ENCODE measurements at regions not wholly inside any gene's neighbourhood (a gene's known extent, or its start where the extent isn't known, plus 50 kb on each side); places are given as distances from the start of the nearest gene placed in this dataset.
A peak's percentile ranks its signal among the peaks of the same experiment; 100 is the strongest.
"Not testable (repeated sequence)": the region's sequence is repeated elsewhere in the genome, so short reads cannot be mapped to it uniquely, and the experiment has no call there.

GRCh38 chr1:181216591-181216994, 128.1 kb downstream of the IER5 start:
- ATAC-seq (no peak), DNase-seq (ENCODE audit: low spot score in 2 of 2) (no peak)
- H3K9me3 Mint-ChIP-seq: peaks cover 0 to 5% of the 10 kb centered on the region in 2 donors
- H3K36me3 Mint-ChIP-seq: no peaks in the 10 kb centered on the region
- no peak overlapping the region for H3K27ac Mint-ChIP-seq

- no peak overlapping the region for H3K27ac Mint-ChIP-seq
- H3K9me3 Mint-ChIP-seq: peaks cover 4 to 5% of the 10 kb centered on the region in 2 donors
- no peaks in the 10 kb centered on the region for H3K36me3 Mint-ChIP-seq
- no peak for DNase-seq (ENCODE audit: low spot score in 2 of 2)
- ATAC-seq: no peak
These were observed 131.4 kb downstream of the IER5 start for GRCh38 chr1:181219938-181220337.

GRCh38 chr1:181221078-181221477, 132.6 kb downstream of the IER5 start:
- Mint-ChIP-seq H3K9me3 (peaks cover 4 to 5% of the 10 kb centered on the region in 2 donors), H3K36me3 (no peaks in the 10 kb centered on the region), H3K27ac (peak overlapping the region in 1 of 2 donors; percentile 44)
- DNase-seq (ENCODE audit: low spot score in 2 of 2) (no peak), ATAC-seq (no peak)

GRCh38 chr1:181222972-181223505, 134.5 kb downstream of the IER5 start:
- ATAC-seq (no peak), DNase-seq (ENCODE audit: low spot score in 2 of 2) (no peak)
- Mint-ChIP-seq H3K36me3 (peaks cover 0 to 6% of the 10 kb centered on the region in 2 donors), H3K9me3 (peaks cover 6 to 11% of the 10 kb centered on the region in 2 donors), H3K27ac (no peak overlapping the region)

- not testable (repeated sequence) for H3K27ac Mint-ChIP-seq; ATAC-seq; H3K36me3 Mint-ChIP-seq; DNase-seq (ENCODE audit: low spot score in 2 of 2)
- H3K9me3 Mint-ChIP-seq: peaks cover 6 to 11% of the 10 kb centered on the region in 2 donors
These were observed 138.2 kb downstream of the IER5 start for GRCh38 chr1:181226728-181227127.

GRCh38 chr1:181239086-181239485, 150.6 kb downstream of the IER5 start:
- no peak for ATAC-seq
- Mint-ChIP-seq H3K9me3 (no peaks in the 10 kb centered on the region), H3K36me3 (no peaks in the 10 kb centered on the region), H3K27ac (no peak overlapping the region)
- DNase-seq (ENCODE audit: low spot score in 2 of 2): no peak

- H3K36me3 Mint-ChIP-seq: peaks cover 8 to 21% of the 10 kb centered on the region in 2 donors
- DNase-seq (ENCODE audit: low spot score in 2 of 2); H3K27ac Mint-ChIP-seq; ATAC-seq: not testable (repeated sequence)
- peaks cover 16 to 22% of the 10 kb centered on the region in 2 donors for H3K9me3 Mint-ChIP-seq
These were observed 157.8 kb downstream of the IER5 start for GRCh38 chr1:181246320-181246719.

GRCh38 chr1:181248361-181248760, 159.9 kb downstream of the IER5 start:
- H3K27ac Mint-ChIP-seq; ATAC-seq; DNase-seq (ENCODE audit: low spot score in 2 of 2): not testable (repeated sequence)
- H3K36me3 Mint-ChIP-seq: peaks cover 8 to 21% of the 10 kb centered on the region in 2 donors
- H3K9me3 Mint-ChIP-seq: peaks cover 16 to 22% of the 10 kb centered on the region in 2 donors

- no peak for DNase-seq (ENCODE audit: low spot score in 2 of 2)
These were observed 160.7 kb downstream of the IER5 start for GRCh38 chr1:181249186-181249585.

GRCh38 chr1:181250038-181250437, 161.5 kb downstream of the IER5 start:
- no peak for DNase-seq (ENCODE audit: low spot score in 2 of 2)
- H3K9me3 Mint-ChIP-seq: peaks cover 20 to 22% of the 10 kb centered on the region in 2 donors
- peaks cover 17 to 21% of the 10 kb centered on the region in 2 donors for H3K36me3 Mint-ChIP-seq
- ATAC-seq: no peak
- H3K27ac Mint-ChIP-seq: no peak overlapping the region

More at GRCh38 chr1:181249186-181249585, 160.7 kb downstream of the IER5 start:
- no peak for ATAC-seq
- Mint-ChIP-seq H3K36me3 (peaks cover 14 to 21% of the 10 kb centered on the region in 2 donors), H3K9me3 (peaks cover 16 to 22% of the 10 kb centered on the region in 2 donors), H3K27ac (no peak overlapping the region)

GRCh38 chr1:181251001-181251712, 162.7 kb downstream of the IER5 start:
- DNase-seq (ENCODE audit: low spot score in 2 of 2): no peak
- peaks cover 29 to 32% of the 10 kb centered on the region in 2 donors for H3K9me3 Mint-ChIP-seq
- H3K36me3 Mint-ChIP-seq: peaks cover 19 to 27% of the 10 kb centered on the region in 2 donors
- no peak overlapping the region for H3K27ac Mint-ChIP-seq
- no peak for ATAC-seq

- ATAC-seq: no peak
- Mint-ChIP-seq H3K36me3 (peaks cover 14 to 24% of the 10 kb centered on the region in 2 donors), H3K9me3 (peaks cover 25 to 32% of the 10 kb centered on the region in 2 donors), H3K27ac (no peak overlapping the region)
- DNase-seq (ENCODE audit: low spot score in 2 of 2): no peak
These were observed 163.2 kb downstream of the IER5 start for GRCh38 chr1:181251713-181252075.

GRCh38 chr1:181253601-181254000, 165.1 kb downstream of the IER5 start:
- Mint-ChIP-seq H3K36me3 (peaks cover 0 to 19% of the 10 kb centered on the region in 2 donors), H3K9me3 (peaks cover 14 to 18% of the 10 kb centered on the region in 2 donors)
- not testable (repeated sequence) for H3K27ac Mint-ChIP-seq; ATAC-seq; DNase-seq (ENCODE audit: low spot score in 2 of 2)

GRCh38 chr1:181255270-181255929, 166.9 kb downstream of the IER5 start:
- ATAC-seq (no peak), DNase-seq (ENCODE audit: low spot score in 2 of 2) (no peak)
- Mint-ChIP-seq H3K27ac (no peak overlapping the region), H3K36me3 (peaks cover 0 to 19% of the 10 kb centered on the region in 2 donors), H3K9me3 (peaks cover 14 to 18% of the 10 kb centered on the region in 2 donors)

GRCh38 chr1:181257117-181257516, 168.6 kb downstream of the IER5 start:
- ATAC-seq (no peak), DNase-seq (ENCODE audit: low spot score in 2 of 2) (no peak)
- Mint-ChIP-seq H3K9me3 (peaks cover 14 to 18% of the 10 kb centered on the region in 2 donors), H3K36me3 (peaks cover 0 to 19% of the 10 kb centered on the region in 2 donors), H3K27ac (no peak overlapping the region)

- Mint-ChIP-seq H3K27ac (no peak overlapping the region), H3K36me3 (peaks cover 0 to 13% of the 10 kb centered on the region in 2 donors), H3K9me3 (peaks cover 14 to 18% of the 10 kb centered on the region in 2 donors)
- DNase-seq (ENCODE audit: low spot score in 2 of 2) (no peak), ATAC-seq (no peak)
These were observed 170.7 kb downstream of the IER5 start for GRCh38 chr1:181259026-181259745.

- ATAC-seq: no peak
- Mint-ChIP-seq H3K36me3 (peaks cover 0 to 8% of the 10 kb centered on the region in 2 donors), H3K9me3 (peaks cover 7 to 11% of the 10 kb centered on the region in 2 donors), H3K27ac (no peak overlapping the region)
- DNase-seq (ENCODE audit: low spot score in 2 of 2): no peak
These were observed 171.8 kb downstream of the IER5 start for GRCh38 chr1:181260271-181260670.
